H1 (cell line): ENCODE measurements at regions not wholly inside any gene's neighbourhood (a gene's known extent, or its start where the extent isn't known, plus 50 kb on each side); places are given as distances from the start of the nearest gene placed in this dataset.

Source experiments
- CTCF ChIA-PET: fragments of 300-600 bp; sonication (Branson Sonifier 250); formaldehyde crosslinking; loops from one replicate; lab custom pipeline; 2021; ENCODE audit not compliant: partially characterized antibody; lab: Charles Lee
- POLR2A ChIA-PET: fragments of 300-600 bp; sonication (Branson Sonifier 250); formaldehyde crosslinking; loops from one replicate; lab custom pipeline; 2021; ENCODE audit warnings: inconsistent platforms; ENCODE audit not compliant: partially characterized antibody; lab: Charles Lee
- DNase-seq, 2 experiments: peaks; one replicate each; pipeline versions ENCODE4 v3.0.0 to v3.0.0-alpha.2; 2010 to 2022; ENCODE audit warnings: low spot score in 2 of 2, low read depth in 1 of 2, mixed read lengths in 1 of 2
- FAIRE-seq: peaks from 2 replicates; lab custom pipeline; 2011; peaks lifted over from hg19 to GRCh38; lab: Jason Lieb, UNC
- H2AFZ ChIP-seq: 2 replicates; pipeline ENCODE4 v1.8.1; 2012; ENCODE audit warnings: low read length, inconsistent platforms
- H2AK5ac ChIP-seq: 2 replicates; pipeline ENCODE4 v1.6.1; 2013; ENCODE audit warnings: low read depth, low read length
- H2BK120ac ChIP-seq: replicated peaks from 2 replicates; pipeline ENCODE3; 2013; ENCODE audit warnings: low read depth, low read length, inconsistent platforms
- H2BK12ac ChIP-seq: 2 replicates; pipeline ENCODE4 v1.6.1; 2013; ENCODE audit warnings: low read depth, low read length
- H2BK15ac ChIP-seq: 2 replicates; pipeline ENCODE4 v1.6.1; 2013; ENCODE audit warnings: low read length
- H2BK20ac ChIP-seq: 2 replicates; pipeline ENCODE4 v1.6.1; 2013; ENCODE audit warnings: low read length
- H2BK5ac ChIP-seq: 2 replicates; pipeline ENCODE4 v1.6.1; 2013; ENCODE audit warnings: low read depth, low read length
- H3K14ac ChIP-seq: 2 replicates; pipeline ENCODE4 v1.6.1; 2013; ENCODE audit warnings: inconsistent platforms; ENCODE audit not compliant: insufficient read length
- H3K18ac ChIP-seq: 2 replicates; pipeline ENCODE4 v1.6.1; 2013; ENCODE audit warnings: low read length; ENCODE audit errors: extremely low read depth
- H3K23ac ChIP-seq: 2 replicates; pipeline ENCODE4 v1.6.1; 2013; ENCODE audit warnings: inconsistent platforms; ENCODE audit not compliant: insufficient read length
- H3K23me2 ChIP-seq: 2 replicates; pipeline ENCODE4 v1.6.1; 2013; ENCODE audit warnings: low read depth, low read length
- H3K27ac ChIP-seq: 2 replicates; pipeline ENCODE4 v1.6.1; 2011; ENCODE audit warnings: low read depth, low read length, inconsistent platforms
- H3K27me3 ChIP-seq, 4 experiments: replicated peaks in 1 of 4; 1 replicate in 1 of 4; 2 replicates in 3 of 4; pipeline versions ENCODE4 v1.6.1 to v1.8.1; 2011 to 2013; ENCODE audit warnings: low read length in 3 of 4, mild to moderate bottlenecking in 3 of 4, inconsistent platforms in 2 of 4, mixed read lengths in 2 of 4, moderate library complexity in 1 of 4; ENCODE audit not compliant: control insufficient read depth in 3 of 4, insufficient read depth in 3 of 4; ENCODE audit errors: extremely low read depth in 1 of 4
- H3K36me3 ChIP-seq, 4 experiments: 2 replicates each; pipeline versions ENCODE4 v1.6.1 to v1.8.1; 2011 to 2013; ENCODE audit warnings: mild to moderate bottlenecking in 4 of 4, low read length in 3 of 4, moderate library complexity in 2 of 4, control low read depth in 1 of 4, inconsistent platforms in 1 of 4; ENCODE audit not compliant: insufficient read depth in 4 of 4, control insufficient read depth in 2 of 4
- H3K4ac ChIP-seq: replicated peaks from 2 replicates; pipeline ENCODE3; 2013; ENCODE audit warnings: low read length, low read depth, mixed read lengths, inconsistent platforms; ENCODE audit not compliant: insufficient read length
- H3K4me1 ChIP-seq, 4 experiments: replicated peaks in 1 of 4; 1 replicate in 1 of 4; 2 replicates in 3 of 4; pipeline versions ENCODE4 v1.6.1 to v1.8.1; 2011 to 2013; ENCODE audit warnings: low read length in 3 of 4, inconsistent platforms in 2 of 4, mixed read lengths in 1 of 4; ENCODE audit not compliant: insufficient read depth in 4 of 4, control insufficient read depth in 3 of 4
- H3K4me2 ChIP-seq, 2 experiments: 2 replicates each; pipeline versions ENCODE4 v1.6.1 to v1.8.1; 2011 to 2013; ENCODE audit warnings: low read depth in 2 of 2, low read length in 2 of 2, control low read depth in 1 of 2, inconsistent platforms in 1 of 2, mild to moderate bottlenecking in 1 of 2; ENCODE audit not compliant: insufficient read depth in 1 of 2
- H3K4me3 ChIP-seq, 4 experiments: fragments of 200-600, 300-600 bp in 1 of 4; sonication (generic), shearing (Covaris generic), sonication (Bioruptor Twin) in 1 of 4; 2 replicates each; pipeline versions ENCODE4 v1.5.1 to v1.8.1; 2011 to 2016; ENCODE audit warnings: low read length in 4 of 4, low read depth in 3 of 4, control low read depth in 2 of 4, inconsistent platforms in 2 of 4, mild to moderate bottlenecking in 2 of 4, mixed read lengths in 1 of 4, moderate library complexity in 1 of 4; ENCODE audit not compliant: insufficient read depth in 2 of 4; ENCODE audit errors: extremely low read depth in 1 of 4
- H3K56ac ChIP-seq: replicated peaks from 2 replicates; pipeline ENCODE3; 2013; ENCODE audit warnings: low read depth, mild to moderate bottlenecking, mixed read lengths, low read length, inconsistent platforms; ENCODE audit not compliant: insufficient read length
- H3K79me1 ChIP-seq: 2 replicates; pipeline ENCODE4 v1.6.1; 2013; ENCODE audit warnings: low read depth, low read length, control low read depth
- H3K79me2 ChIP-seq, 2 experiments: 2 replicates each; pipeline versions ENCODE4 v1.6.1 to v1.8.1; 2012 to 2013; ENCODE audit warnings: low read length in 2 of 2, mild to moderate bottlenecking in 2 of 2, inconsistent platforms in 1 of 2; ENCODE audit not compliant: insufficient read depth in 2 of 2, control insufficient read depth in 1 of 2
- H3K9ac ChIP-seq, 4 experiments: replicated peaks in 1 of 4; 1 replicate in 1 of 4; 2 replicates in 3 of 4; pipeline versions ENCODE4 v1.6.1 to v1.8.1; 2011 to 2013; ENCODE audit warnings: low read depth in 3 of 4, low read length in 3 of 4, control low read depth in 2 of 4, mild to moderate bottlenecking in 2 of 4, moderate library complexity in 2 of 4, inconsistent platforms in 1 of 4; ENCODE audit errors: extremely low read depth in 1 of 4
- H3K9me3 ChIP-seq, 2 experiments: 2 replicates each; pipeline versions ENCODE4 v1.6.1 to v1.8.1; 2012 to 2013; ENCODE audit warnings: mild to moderate bottlenecking in 2 of 2, moderate library complexity in 2 of 2, control low read depth in 1 of 2, inconsistent platforms in 1 of 2, low read depth in 1 of 2, low read length in 1 of 2, mixed read lengths in 1 of 2; ENCODE audit not compliant: insufficient read depth in 2 of 2
- H4K20me1 ChIP-seq, 2 experiments: replicated peaks in 1 of 2; 2 replicates each; pipeline versions ENCODE3 to v1.8.1; 2011 to 2013; ENCODE audit warnings: inconsistent platforms in 2 of 2, low read length in 2 of 2, mild to moderate bottlenecking in 1 of 2; ENCODE audit not compliant: insufficient read depth in 2 of 2, control insufficient read depth in 1 of 2
- H4K5ac ChIP-seq: 2 replicates; pipeline ENCODE4 v1.6.1; 2013; ENCODE audit warnings: low read length, low read depth, mixed read lengths, inconsistent platforms; ENCODE audit not compliant: insufficient read length
- H4K8ac ChIP-seq: 2 replicates; pipeline ENCODE4 v1.8.0; 2013; ENCODE audit warnings: mild to moderate bottlenecking, moderate library complexity, low read length, inconsistent platforms; ENCODE audit not compliant: insufficient read depth; ENCODE audit errors: extremely low read depth
- H4K91ac ChIP-seq: replicated peaks from 2 replicates; pipeline ENCODE3; 2013; ENCODE audit warnings: low read length, mixed read lengths, inconsistent platforms; ENCODE audit not compliant: insufficient read length
- BACH1 ChIP-seq: IDR thresholded peaks from 2 replicates; pipeline ENCODE4 v1.6.1; 2012; ENCODE audit warnings: low read length, improper control_type of control experiment
- CHD1 ChIP-seq: IDR thresholded peaks from 2 replicates; pipeline ENCODE4 v1.6.1; 2012; ENCODE audit warnings: low read depth, low read length, improper control_type of control experiment
- RXRA ChIP-seq: IDR thresholded peaks from 2 replicates; pipeline ENCODE4 v1.6.1; 2011; ENCODE audit warnings: low read depth, mild to moderate bottlenecking, low read length, moderate library complexity; ENCODE audit not compliant: insufficient read depth
- WGBS, 2 experiments: shearing (Covaris generic) in 1 of 2; methylation state at CpG; one replicate each; pipeline versions ENCODE4 v1.1.6 to v1.1.7; 2013 to 2015; ENCODE audit warnings: low lambda C conversion rate in 2 of 2, mixed read lengths in 2 of 2, inconsistent platforms in 1 of 2, low coverage in 1 of 2, missing lambda C conversion rate in 1 of 2; ENCODE audit not compliant: insufficient replicate concordance in 2 of 2, insufficient coverage in 1 of 2, insufficient read length in 1 of 2; ENCODE audit errors: extremely low coverage in 1 of 2, missing lambda C conversion rate in 1 of 2; 5-methylcytosine and 5-hydroxymethylcytosine counted together
- TF ChIP-seq, protein P1 (sequence below): IDR thresholded peaks from 2 replicates; pipeline ENCODE4 v1.6.1; 2011; ENCODE audit warnings: low read length, improper control_type of control experiment

DNA sequence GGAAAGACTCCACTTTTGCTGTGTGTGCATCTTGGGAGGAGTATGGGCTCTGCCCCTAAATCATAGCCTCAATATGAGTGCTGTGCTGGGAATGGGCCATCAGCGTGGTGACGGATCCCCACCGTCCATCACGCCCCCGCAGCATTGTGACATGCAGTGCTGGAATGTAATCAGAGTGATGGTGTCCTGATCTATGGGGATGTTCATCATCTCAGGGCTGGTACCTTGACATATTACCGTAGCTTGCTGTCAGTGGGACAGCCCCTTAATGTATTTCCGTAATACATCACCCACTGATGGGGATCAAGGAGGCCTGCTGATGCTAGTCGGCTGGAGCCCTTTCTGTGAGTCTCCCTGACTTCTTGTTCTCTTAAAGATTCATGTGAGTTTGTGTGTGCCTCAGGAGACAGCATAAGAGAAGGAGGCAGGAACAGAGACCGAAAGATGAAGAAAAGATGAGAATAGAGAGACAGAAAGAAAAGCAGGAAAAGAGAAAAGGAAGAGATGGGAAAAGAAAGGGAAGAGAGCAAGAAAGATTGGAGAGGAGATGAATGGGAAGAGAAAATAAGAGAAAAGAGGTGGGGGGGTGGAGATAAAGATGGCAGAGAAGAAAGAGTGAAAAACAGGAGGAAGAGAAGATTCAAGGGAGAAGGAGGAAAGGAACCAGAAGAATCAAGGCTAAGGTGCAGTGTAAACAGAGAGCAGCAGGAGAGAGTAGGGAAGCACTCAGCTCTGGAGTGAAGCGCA, 183.7 kb downstream of the RPLP1 start:
- no peak overlapping the region for H2AFZ ChIP-seq
- no peak overlapping the region for H3K4me3 ChIP-seq
- no peak overlapping the region for H3K14ac ChIP-seq
- TF ChIP-seq, protein P1, sequence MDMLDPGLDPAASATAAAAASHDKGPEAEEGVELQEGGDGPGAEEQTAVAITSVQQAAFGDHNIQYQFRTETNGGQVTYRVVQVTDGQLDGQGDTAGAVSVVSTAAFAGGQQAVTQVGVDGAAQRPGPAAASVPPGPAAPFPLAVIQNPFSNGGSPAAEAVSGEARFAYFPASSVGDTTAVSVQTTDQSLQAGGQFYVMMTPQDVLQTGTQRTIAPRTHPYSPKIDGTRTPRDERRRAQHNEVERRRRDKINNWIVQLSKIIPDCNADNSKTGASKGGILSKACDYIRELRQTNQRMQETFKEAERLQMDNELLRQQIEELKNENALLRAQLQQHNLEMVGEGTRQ, result no peak
- TF ChIP-seq RXRA (no peak), BACH1 (no peak), CHD1 (no peak)

More for the DNA sequence above, 183.7 kb downstream of the RPLP1 start:
- CTCF ChIA-PET, result no interaction called here
- Histone ChIP-seq H3K4me1 (no peaks in the 10 kb centered on the region), H2BK5ac (no peak overlapping the region), H2BK12ac (no peak overlapping the region), H2BK20ac (no peak overlapping the region), H3K9me3 (peaks cover 0 to 4% of the 10 kb centered on the region in 2 experiments; a peak in 2 of 4 replicates), H3K36me3 (no peaks in the 10 kb centered on the region), H3K4me2 (no peak overlapping the region), H3K79me1 (no peaks in the 10 kb centered on the region), H3K27ac (no peak overlapping the region), H4K20me1 (no peaks in the 10 kb centered on the region), H2BK15ac (no peak overlapping the region), H2AK5ac (no peak overlapping the region), H3K56ac (no peak overlapping the region), H2BK120ac (no peak overlapping the region), H3K23me2 (no peaks in the 10 kb centered on the region), H3K4ac (no peak overlapping the region), H3K27me3 (no peaks in the 10 kb centered on the region), H4K91ac (no peak overlapping the region), H3K79me2 (no peaks in the 10 kb centered on the region), H4K8ac (no peak overlapping the region), H4K5ac (no peak overlapping the region), H3K23ac (no peak overlapping the region), H3K9ac (no peak overlapping the region), H3K18ac (no peak overlapping the region)
- FAIRE-seq, result no peak
- POLR2A ChIA-PET, result no interaction called here
- 89% methylated on average over 10 of the region's 10 CpGs; no CpG with 5 or more reads in 1 of the 2 experiments for WGBS, 2 experiments
- no peak for DNase-seq
